HUDEP-2 (cell line): ENCODE measurements at regions not wholly inside any gene's neighbourhood (a gene's known extent, or its start where the extent isn't known, plus 50 kb on each side); places are given as distances from the start of the nearest gene placed in this dataset.

Source experiments
- DNase-seq, 76 experiments: peaks; one replicate each; lab custom pipeline; 2025; ENCODE audit not compliant: unreplicated experiment in 76 of 76; lab: John Stamatoyannopoulos, UW

DNA sequence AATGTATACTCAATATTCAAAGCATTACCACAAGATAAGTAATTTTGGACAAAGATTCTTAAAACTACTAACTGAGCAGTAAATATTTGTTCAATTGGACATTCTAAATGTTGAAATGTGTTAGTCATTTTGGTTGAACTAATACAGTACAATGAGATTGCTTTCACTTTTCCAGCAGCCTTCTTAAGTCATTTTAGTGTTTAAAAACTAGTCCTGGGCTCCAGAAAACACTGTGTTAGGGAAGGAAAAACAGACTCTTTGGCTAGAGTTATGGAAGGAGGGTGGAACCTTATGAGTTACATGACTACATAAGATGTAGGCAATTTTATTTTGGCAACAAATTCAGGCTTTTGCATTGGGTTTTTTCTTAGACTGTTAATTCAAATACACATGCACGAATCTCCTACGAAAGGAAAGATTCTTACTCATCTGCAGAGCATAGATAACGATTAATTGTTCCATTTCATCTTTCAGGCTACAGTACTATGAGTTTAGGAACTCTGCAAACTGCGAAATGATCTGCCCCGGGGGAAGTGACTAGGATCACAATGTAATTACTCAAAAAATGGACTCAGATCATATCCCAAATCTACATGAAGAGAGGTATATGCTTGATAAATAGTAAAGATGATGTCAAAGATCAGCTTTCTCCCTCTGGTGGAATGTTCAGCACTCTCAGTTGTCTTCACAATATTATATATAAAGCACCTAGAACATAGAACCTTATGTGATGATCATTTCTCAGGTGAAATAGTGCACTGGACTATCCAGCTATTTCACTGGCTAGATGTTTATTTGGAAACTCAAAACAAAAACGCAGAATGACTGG is 492.8 kb upstream of the MDFIC2 start:
- no peak for DNase-seq

DNA sequence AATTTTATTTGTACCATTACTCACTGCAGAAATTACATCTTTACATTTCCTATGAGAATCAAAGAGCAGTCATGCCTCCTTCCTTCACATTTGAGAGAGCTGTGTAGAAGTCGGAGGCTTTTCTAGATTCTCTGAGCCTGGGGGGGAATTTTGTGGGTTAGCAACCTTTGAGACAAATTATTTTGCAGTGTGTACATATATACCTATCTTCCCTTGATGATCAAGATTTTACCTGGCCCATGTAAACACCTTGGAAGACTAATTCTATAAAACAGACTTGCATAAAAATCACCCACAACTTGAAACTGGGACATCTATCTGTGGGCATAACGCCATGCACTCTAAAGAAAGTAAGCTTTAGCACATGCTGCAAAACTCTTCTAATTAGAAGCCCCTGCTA is 491.5 kb upstream of the MDFIC2 start:
- DNase-seq = no peak

- no peak for DNase-seq
These were observed 490.9 kb upstream of the MDFIC2 start for GRCh38 chr3:70803319-70803718.

DNA sequence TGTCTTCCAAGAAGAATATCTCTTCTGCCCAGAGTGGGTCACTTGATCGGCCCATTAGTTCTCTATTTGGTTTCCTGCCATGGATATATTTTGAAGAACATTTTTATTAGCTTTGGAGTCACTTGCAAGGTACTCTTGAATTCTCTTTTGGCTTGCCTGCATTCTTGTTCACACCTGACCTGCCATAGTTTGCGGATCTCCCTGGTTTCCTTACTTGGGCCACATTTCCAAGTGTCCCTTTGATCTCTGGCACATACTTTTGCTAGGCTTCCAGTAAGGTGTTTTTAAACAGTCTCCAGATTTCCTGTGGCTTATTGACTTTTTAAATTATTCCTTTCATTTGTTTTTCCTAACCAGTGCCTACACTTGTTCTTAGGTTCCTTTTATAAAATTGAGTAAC is 488.5 kb upstream of the MDFIC2 start:
- no peak for DNase-seq

- DNase-seq = no peak
These were observed 477.4 kb upstream of the MDFIC2 start for GRCh38 chr3:70789878-70790277.

GRCh38 chr3:70780790-70781189 is 468.4 kb upstream of the MDFIC2 start:
- DNase-seq = no peak

- DNase-seq = no peak
These were observed 466.9 kb upstream of the MDFIC2 start for GRCh38 chr3:70779296-70779695.

DNA sequence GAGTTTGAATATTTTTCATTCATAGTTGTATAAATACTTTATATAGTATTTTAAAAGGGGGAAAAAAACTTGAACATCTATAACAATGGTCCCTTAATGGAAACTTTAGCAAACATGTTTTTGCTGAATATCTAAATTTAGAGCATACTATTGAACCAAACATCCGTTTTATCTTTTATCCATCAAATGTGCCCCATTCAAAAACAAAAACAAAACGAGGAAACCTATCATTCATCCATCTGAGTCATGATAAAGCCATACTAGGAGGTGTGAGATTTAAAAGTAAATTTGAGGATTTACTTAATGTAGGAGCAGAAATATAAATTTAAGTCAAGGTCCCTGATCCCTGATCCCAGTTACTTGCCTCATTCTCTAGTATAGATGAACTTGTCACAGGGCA is 463.6 kb upstream of the MDFIC2 start:
- no peak for DNase-seq

- no peak for DNase-seq
These were observed 462.8 kb upstream of the MDFIC2 start for GRCh38 chr3:70775257-70775656.

DNA sequence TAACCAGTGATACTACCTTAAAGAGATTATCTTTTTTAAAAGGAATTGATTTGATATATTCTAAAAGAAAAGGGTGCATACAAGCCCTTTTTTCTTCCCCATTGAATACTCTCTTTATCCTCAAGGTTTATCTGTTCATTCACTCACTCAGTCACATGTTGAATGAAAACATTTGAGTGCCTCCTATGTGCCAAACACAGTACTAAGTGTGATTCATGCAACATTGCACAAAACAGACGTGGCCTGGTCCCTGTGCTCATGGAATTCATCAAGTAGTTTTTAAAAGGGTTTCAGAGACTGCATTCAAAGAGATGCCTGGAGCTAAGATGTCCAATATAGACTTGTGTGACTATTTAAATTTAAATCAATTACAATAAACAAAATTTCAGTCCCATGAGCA is 462.2 kb upstream of the MDFIC2 start:
- DNase-seq = no peak

DNA sequence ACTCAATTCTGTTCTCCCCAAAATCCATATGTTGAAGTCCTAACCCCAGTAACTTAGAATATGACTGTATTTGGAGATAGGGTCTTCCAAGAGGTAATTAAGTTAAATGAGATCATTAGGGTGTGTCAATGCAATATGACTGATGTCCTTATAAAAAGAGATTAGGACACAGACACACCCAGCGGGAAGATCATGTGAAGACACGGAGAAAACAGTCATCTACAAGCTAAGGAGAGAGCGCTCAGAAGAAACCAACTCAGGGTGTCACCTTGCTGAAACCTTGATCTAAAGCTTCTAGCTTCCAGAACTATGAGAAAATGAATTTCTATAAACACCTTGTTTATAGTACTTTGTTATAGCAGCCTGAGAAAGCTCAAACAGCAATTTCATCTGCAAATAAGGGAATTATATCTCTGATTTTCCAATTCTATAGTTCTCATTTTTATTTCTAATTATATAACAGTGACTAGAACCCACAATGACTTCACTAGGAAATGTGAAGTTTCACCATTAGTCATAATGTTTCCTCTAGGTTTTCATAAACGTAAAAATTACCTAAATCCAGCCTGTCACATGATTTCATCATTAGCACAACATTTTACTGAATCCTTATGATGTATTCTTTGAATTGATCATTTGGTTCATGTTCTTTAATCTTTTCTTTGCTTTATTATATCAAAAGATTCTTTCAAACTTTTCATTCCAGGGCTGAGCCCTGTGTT is 459.1 kb upstream of the MDFIC2 start:
- no peak for DNase-seq

GRCh38 chr3:70770650-70771049 is 458.2 kb upstream of the MDFIC2 start:
- no peak for DNase-seq

- DNase-seq = no peak
These were observed 453.9 kb upstream of the MDFIC2 start for GRCh38 chr3:70766301-70766700.

DNA sequence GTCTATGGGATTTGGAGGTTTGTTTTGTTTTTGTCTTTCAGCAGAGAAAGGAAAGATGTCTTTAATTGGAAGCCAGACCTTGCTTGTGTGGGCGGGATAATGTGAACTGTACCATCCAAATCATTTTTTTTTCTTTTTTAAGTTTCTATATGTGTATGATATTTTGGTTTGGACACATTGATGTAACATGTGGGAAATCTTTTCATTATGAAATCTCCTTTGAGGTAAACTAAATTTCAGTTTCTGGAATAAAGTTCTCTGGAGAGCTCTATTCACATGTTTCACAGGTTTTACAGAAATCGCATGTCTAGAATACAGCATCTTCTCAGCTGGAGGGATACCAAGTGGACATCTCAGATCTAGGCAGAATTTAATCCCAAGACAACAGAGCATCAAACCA is 451.5 kb upstream of the MDFIC2 start:
- DNase-seq = no peak

DNA sequence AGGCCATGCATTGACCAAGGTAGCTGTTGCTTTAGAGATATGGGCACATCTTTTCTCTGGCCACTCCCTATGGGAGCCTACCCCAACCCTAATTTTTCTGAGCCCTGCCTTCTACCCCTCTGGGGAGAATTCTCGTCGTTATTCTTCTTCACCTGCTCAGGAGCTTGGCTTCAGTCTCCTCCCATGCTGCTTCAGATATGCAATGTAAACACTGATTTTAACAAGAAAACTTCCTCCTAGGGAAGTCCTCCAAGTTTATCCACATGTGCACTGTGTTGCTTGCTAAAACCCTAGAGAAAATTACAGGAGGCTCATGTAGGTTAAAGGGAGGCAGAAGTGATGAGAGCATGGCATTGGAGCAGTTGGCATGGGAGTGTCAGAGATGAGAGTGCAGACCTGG is 445.2 kb upstream of the MDFIC2 start:
- DNase-seq = no peak

- DNase-seq = no peak
These were observed 443.1 kb upstream of the MDFIC2 start for GRCh38 chr3:70755526-70755925.

DNA sequence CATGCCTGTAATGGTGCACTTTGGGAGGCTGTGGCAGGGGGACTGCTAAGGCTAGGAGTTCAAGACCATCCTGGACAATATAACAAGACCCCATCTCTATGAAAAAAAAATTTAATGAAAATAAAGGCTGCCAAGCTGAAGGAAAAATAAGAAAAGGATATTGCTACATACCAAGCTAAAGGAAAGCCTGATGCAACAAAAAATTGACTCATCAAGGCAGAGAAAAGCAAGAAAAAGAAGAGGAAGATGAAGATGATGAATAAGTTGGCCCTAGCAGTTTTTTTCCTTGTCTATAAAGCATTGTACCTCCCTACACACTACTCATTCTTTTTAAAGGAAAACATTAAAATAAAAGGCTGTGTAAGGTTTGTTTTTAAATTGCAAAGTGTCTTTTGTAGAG is 441.9 kb upstream of the MDFIC2 start:
- no peak for DNase-seq

DNA sequence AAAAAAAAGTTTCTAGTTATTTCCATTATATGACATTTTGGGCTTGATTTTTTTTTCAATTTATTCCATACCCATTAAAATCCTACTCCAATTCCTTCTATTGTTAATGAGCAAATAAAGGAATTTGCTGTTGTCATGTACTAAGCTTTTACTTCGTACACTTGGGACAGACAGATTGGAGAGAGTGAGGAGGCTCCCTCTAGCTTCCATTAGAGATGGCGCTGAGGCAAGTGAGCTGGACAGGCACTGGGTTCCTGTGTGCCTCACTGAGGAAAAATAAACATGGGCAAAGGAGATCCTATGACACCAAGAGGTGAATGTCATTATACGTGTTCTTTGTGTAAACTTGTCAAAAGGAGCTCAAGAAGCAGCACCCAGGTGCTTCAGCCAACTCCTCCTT is 441.1 kb upstream of the MDFIC2 start:
- no peak for DNase-seq

- no peak for DNase-seq
These were observed 439.6 kb upstream of the MDFIC2 start for GRCh38 chr3:70752051-70752450.

DNA sequence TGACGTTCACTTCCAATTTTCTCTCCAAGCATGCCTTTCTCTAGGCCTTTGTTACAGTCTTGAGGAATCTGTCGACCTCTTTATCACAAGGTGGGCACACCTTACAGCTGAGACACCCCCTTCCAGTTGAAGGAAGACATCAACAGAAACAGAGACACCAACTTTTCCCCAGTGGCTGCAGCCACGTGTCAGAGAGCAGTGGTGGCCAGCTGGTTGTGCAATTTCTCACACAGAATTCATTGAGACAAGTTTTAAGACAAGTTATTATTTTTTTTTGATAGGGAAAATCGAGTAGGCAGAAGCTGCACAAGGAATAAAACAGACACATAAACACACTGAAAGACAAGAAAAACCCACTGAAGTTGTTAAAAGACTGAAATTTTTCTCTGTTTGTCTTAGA is 436.7 kb upstream of the MDFIC2 start:
- DNase-seq = no peak

- DNase-seq = no peak
These were observed 436.2 kb upstream of the MDFIC2 start for GRCh38 chr3:70748593-70748992.

- no peak for DNase-seq
These were observed 435.4 kb upstream of the MDFIC2 start for GRCh38 chr3:70747847-70748246.
